Hypothalamus (tissue), 51 donors: ENCODE measurements at regions not wholly inside any gene's neighbourhood (a gene's known extent, or its start where the extent isn't known, plus 50 kb on each side); places are given as distances from the start of the nearest gene placed in this dataset.
A peak's percentile ranks its signal among the peaks of the same experiment; 100 is the strongest.

Experiments used
- DNase-seq, 51 donors: peaks; one replicate each; lab custom pipeline; 2025; lab: John Stamatoyannopoulos, UW

GRCh38 chr2:54360055-54360792, 95.9 kb upstream of the SPTBN1 start:
- peak in 1 of 51 donors; percentile 55 for DNase-seq

GRCh38 chr2:54364409-54364808, 91.7 kb upstream of the SPTBN1 start:
- no peak for DNase-seq

- no peak for DNase-seq
These were observed 90.5 kb upstream of the SPTBN1 start for GRCh38 chr2:54365661-54366060.

GRCh38 chr2:54366487-54367280, 89.4 kb upstream of the SPTBN1 start:
- no peak for DNase-seq

GRCh38 chr2:54370405-54371104, 85.6 kb upstream of the SPTBN1 start:
- no peak for DNase-seq

- no peak for DNase-seq
These were observed 84.6 kb upstream of the SPTBN1 start for GRCh38 chr2:54371460-54372065.

GRCh38 chr2:54372361-54372760, 83.8 kb upstream of the SPTBN1 start:
- no peak for DNase-seq

GRCh38 chr2:54373855-54374254, 82.3 kb upstream of the SPTBN1 start:
- no peak for DNase-seq

- DNase-seq, result no peak
These were observed 81.3 kb upstream of the SPTBN1 start for GRCh38 chr2:54374591-54375364.

DNA sequence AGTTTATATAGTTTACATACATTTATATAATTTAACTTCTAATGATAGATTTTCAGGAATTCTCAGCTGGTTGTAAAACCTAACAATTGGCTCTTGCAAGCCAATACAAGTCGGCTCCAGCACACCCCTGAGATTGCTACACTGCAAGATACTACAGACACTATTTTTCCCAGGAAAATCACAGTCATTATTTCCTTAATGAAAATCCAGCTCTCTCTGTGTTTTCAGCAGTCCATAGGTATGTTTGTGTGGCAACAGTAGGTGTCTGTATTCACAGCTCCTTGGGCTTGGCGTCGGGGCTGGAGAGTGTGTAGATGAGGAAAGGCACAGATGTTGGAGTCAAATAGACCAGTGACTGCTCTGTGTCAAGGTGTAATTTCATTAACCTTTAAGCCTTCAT, 78.7 kb upstream of the SPTBN1 start:
- no peak for DNase-seq

DNA sequence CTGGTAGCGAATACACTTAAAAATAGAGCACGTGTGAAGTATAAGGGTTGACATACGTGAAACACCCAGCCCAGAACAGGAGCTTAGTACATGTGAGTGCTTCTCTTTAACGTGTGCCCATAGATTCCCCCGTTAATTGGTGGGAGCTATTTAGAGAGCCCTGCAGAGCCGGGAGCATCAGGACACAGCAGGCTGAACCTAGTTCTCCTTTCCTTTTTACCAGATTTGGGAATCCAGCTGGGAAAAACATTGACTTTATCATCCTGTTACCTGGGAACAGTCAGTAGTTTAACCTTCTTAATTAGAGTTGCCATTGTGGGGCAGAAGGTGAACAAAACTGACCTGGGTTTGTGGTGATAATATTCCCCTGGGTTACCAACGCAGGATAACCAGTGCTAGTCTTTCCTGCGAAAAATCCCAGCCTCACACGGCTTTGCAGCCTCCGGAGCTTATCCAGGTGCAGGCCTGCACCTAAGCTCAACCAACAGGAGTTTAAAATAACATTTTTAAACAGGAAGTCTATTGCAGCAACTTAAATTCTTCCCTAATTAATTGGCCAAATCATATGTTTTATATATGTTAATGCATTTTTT, 78.1 kb upstream of the SPTBN1 start:
- no peak for DNase-seq

- DNase-seq, result peak in 2 of 51 donors; percentile 24 to 37
These were observed 75.5 kb upstream of the SPTBN1 start for GRCh38 chr2:54380670-54381069.

- no peak for DNase-seq
These were observed 74.8 kb upstream of the SPTBN1 start for GRCh38 chr2:54381293-54381692.

DNA sequence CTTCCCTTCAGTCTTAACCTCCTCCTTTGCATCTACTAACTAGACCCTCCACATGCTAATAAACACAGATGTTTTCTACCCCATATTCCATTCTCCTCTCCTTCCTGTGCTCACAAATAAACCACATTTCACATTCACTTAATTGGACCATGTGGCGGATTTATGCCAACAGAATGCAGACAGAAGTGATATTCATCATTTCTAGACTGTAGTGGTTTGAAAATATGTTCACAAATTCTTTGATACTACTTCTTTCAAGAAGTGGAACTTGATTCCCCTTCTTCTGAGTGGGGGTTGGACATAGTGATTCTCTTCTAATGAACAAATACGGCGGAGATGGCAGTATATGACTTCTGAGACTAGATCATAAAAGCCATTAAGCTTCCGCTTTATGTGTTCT, 73.5 kb upstream of the SPTBN1 start:
- DNase-seq, result no peak

- peak in 45 of 51 donors; percentile 7 to 88 (median 58) for DNase-seq
These were observed 71.6 kb upstream of the SPTBN1 start for GRCh38 chr2:54384301-54385203.

GRCh38 chr2:54385271-54385670, 70.9 kb upstream of the SPTBN1 start:
- DNase-seq, result no peak

DNA sequence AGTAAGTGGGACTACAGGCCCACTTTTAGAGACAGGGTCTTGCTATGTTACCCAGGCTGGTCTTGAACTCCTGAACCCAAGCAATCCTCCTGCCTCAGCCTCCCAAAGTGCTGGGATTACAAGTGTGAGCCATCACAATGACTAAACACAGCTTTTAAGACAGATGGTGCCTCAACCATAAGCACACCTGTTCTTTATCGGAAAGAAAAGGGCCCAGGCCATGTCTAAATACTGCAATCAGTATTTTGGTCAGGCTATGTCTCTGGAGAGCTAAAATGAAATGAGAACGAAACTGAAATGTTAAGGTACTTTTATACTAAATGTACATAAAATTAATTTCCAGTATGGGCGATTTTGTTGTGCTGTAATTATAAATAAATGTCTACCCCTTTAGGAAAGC, 69.5 kb upstream of the SPTBN1 start:
- no peak for DNase-seq

DNA sequence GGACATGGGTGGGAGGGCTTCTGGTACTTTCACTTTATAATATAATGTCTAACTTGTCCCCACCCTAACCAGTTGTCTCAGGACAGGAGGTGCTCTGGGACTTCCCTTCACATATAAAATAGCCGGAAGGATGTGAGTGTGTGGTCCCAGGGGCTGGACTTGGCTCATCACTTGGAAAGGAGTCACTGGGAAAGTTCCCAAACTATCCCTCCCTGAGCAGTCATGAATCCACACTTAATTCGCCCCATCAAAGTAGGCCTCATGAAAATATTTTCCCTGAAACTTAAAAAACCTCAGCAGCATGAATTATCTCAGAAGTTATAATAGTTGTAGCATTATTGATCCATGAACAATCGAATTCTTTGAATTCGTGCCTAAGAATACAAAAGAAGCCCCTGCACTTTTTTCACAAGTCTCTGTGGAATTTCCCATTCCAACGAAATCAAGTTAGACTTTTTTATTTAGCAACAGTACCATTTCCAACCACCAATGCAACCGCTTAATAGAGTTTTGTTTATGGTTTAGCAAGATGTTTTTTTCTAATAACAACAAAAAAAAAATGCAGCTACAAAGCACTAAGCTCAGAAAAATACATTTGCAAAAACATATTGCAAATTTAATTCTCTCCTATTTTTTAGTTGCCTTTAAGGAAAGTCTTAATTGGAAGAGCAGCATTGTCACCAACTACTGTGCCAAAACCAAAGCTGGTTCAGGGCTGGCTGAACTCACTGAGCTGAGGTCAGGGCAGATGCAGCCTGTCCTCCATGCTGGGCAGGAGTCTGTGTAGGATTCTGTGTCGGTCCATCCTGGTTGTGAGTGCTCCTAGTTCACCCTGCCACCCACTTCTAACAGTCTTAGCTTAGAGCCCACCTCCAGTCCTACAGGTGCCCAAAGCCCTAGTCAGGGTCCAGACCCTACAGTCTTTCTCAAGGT, 68.8 kb upstream of the SPTBN1 start:
- DNase-seq, result no peak
